HepG2 (cell line): ENCODE measurements at regions not wholly inside any gene's neighbourhood (a gene's known extent, or its start where the extent isn't known, plus 50 kb on each side); places are given as distances from the start of the nearest gene placed in this dataset.
A peak's percentile ranks its signal among the peaks of the same experiment; 100 is the strongest.

Experiments
- ATAC-seq: fragments of 200-7000 bp; cut with Tn5 transposase; 3 replicates; pipeline ENCODE4 v1.9.1; 2020; ENCODE audit warnings: mild to moderate bottlenecking, moderate library complexity
- BruUV-seq: library from RNA; stranded (reverse); fragments of 400-500 nt; replicated peaks from 2 replicates; lab custom pipeline; 2021; lab: Mats Ljungman, UMichigan
- CTCF ChIA-PET: fragments of 300-600 bp; formaldehyde crosslinking; extraction: SDS; loops from one replicate; lab custom pipeline; 2021; ENCODE audit warnings: low total read pairs, inconsistent platforms, low intra/inter-chr PET ratio; lab: Yijun Ruan, JAX
- POLR2A ChIA-PET: fragments of 350-600 bp; sonication (Branson Sonifier 250); formaldehyde crosslinking; loops from one replicate; lab custom pipeline; 2020; ENCODE audit warnings: antibody characterized with exemption, inconsistent platforms; lab: Yijun Ruan, JAX
- DNase-seq: peaks from one replicate; pipeline ENCODE4 v3.0.0-alpha.2; 2015; ENCODE audit warnings: low spot score
- FAIRE-seq: peaks from 3 replicates; lab custom pipeline; 2011; peaks lifted over from hg19 to GRCh38; lab: Jason Lieb, UNC
- H2AFZ ChIP-seq: one replicate; pipeline ENCODE4 v1.6.1; 2011; ENCODE audit warnings: low read length, inconsistent platforms
- H3K27ac ChIP-seq: fragments of 300-600 bp; 3 replicates; pipeline ENCODE4 v1.8.0; 2011; ENCODE audit warnings: mixed run types, mild to moderate bottlenecking, mixed read lengths, low read length, inconsistent platforms; ENCODE audit not compliant: insufficient read depth; ENCODE audit errors: extremely low read length
- H3K27me3 ChIP-seq, 2 experiments: fragments of 200-600 bp in 1 of 2; 2 replicates in 1 of 2; 3 replicates in 1 of 2; pipeline versions ENCODE4 v1.6.0 to v1.8.0; 2011; ENCODE audit warnings: low read length in 2 of 2, mild to moderate bottlenecking in 2 of 2, moderate library complexity in 2 of 2, inconsistent platforms in 1 of 2; ENCODE audit not compliant: insufficient read depth in 2 of 2, control insufficient read depth in 1 of 2
- H3K36me3 ChIP-seq, 2 experiments: fragments of 200-600 bp in 1 of 2; replicated peaks in 1 of 2; 2 replicates in 1 of 2; 3 replicates in 1 of 2; pipeline versions ENCODE4 v1.5.1 to v1.8.0; 2011; ENCODE audit warnings: low read length in 2 of 2, inconsistent platforms in 1 of 2; ENCODE audit not compliant: insufficient read depth in 2 of 2, control insufficient read depth in 1 of 2
- H3K4me1 ChIP-seq: 2 replicates; pipeline ENCODE4 v1.5.1; 2012; ENCODE audit warnings: low read length, inconsistent platforms; ENCODE audit not compliant: insufficient read depth
- H3K4me2 ChIP-seq: 2 replicates; pipeline ENCODE4 v1.6.0; 2011; ENCODE audit warnings: low read depth, low read length, inconsistent platforms
- H3K4me3 ChIP-seq, 3 experiments: fragments of 200-600 bp in 1 of 3; sonication (generic), shearing (Covaris generic) in 1 of 3; replicated peaks in 1 of 3; 2 replicates each; pipeline ENCODE4 v1.5.1; 2011 to 2016; ENCODE audit warnings: low read length in 3 of 3, inconsistent platforms in 2 of 3, low read depth in 2 of 3, mild to moderate bottlenecking in 2 of 3, control low read depth in 1 of 3, mixed read lengths in 1 of 3; ENCODE audit not compliant: insufficient read depth in 1 of 3
- H3K79me2 ChIP-seq: one replicate; pipeline ENCODE4 v1.6.1; 2011; ENCODE audit warnings: low read length, inconsistent platforms; ENCODE audit not compliant: insufficient read depth
- H3K9ac ChIP-seq: 2 replicates; pipeline ENCODE4 v1.6.0; 2011; ENCODE audit warnings: mild to moderate bottlenecking, low read depth, low read length, inconsistent platforms; ENCODE audit not compliant: insufficient read depth
- H3K9me3 ChIP-seq: 2 replicates; pipeline ENCODE4 v1.5.1; 2012; ENCODE audit warnings: mild to moderate bottlenecking, low read length
- H4K20me1 ChIP-seq: 2 replicates; pipeline ENCODE4 v1.6.0; 2011; ENCODE audit warnings: inconsistent platforms, mild to moderate bottlenecking, low read length, moderate library complexity; ENCODE audit not compliant: insufficient read depth
- CREM ChIP-seq, 2 experiments: sonication (generic) in 1 of 2; formaldehyde crosslinking in 1 of 2; IDR thresholded peaks; 2 replicates each; pipeline versions ENCODE4 v1.4.0 to v1.6.1; 2016 to 2020; ENCODE audit warnings: antibody characterized with exemption in 1 of 2, mild to moderate bottlenecking in 1 of 2, missing genetic modification reagents in 1 of 2
- CTCF ChIP-seq: sonication (generic); formaldehyde crosslinking; IDR thresholded peaks from 2 replicates; pipeline ENCODE4 v1.5.0; 2020; ENCODE audit warnings: mild to moderate bottlenecking, missing genetic modification reagents, moderate library complexity
- EEA1 ChIP-seq: sonication (generic); formaldehyde crosslinking; IDR thresholded peaks from 2 replicates; pipeline ENCODE4 v1.5.1; 2020; ENCODE audit warnings: mild to moderate bottlenecking, missing genetic modification reagents, borderline replicate concordance
- GABPA ChIP-seq, 2 experiments: IDR thresholded peaks; 2 replicates each; pipeline ENCODE4 v1.6.1; 2011 to 2016; ENCODE audit warnings: low read depth in 2 of 2, low read length in 1 of 2, missing biosample characterization in 1 of 2, missing genetic modification characterization in 1 of 2
- JUND ChIP-seq: sonication (generic); formaldehyde crosslinking; IDR thresholded peaks from 2 replicates; pipeline ENCODE4 v1.8.0; 2022; ENCODE audit warnings: mild to moderate bottlenecking, missing genetic modification reagents
- RBFOX2 ChIP-seq: fragments of 200-400 bp; formaldehyde crosslinking; IDR thresholded peaks from 2 replicates; pipeline ENCODE4 v1.6.1; 2017; ENCODE audit warnings: low read depth, mild to moderate bottlenecking, low read length
- ZBTB10 ChIP-seq: sonication (generic); formaldehyde crosslinking; IDR thresholded peaks from 2 replicates; pipeline ENCODE4 v1.4.0; 2020; ENCODE audit warnings: missing genetic modification reagents, borderline replicate concordance
- ZNF317 ChIP-seq: sonication (generic); formaldehyde crosslinking; IDR thresholded peaks from 2 replicates; pipeline ENCODE4 v1.5.0; 2020; ENCODE audit warnings: mild to moderate bottlenecking, missing genetic modification reagents
- ZNF557 ChIP-seq: sonication (generic); formaldehyde crosslinking; IDR thresholded peaks from 2 replicates; pipeline ENCODE4 v1.4.0; 2020; ENCODE audit warnings: missing genetic modification reagents
- ZNF607 ChIP-seq: sonication (generic); formaldehyde crosslinking; IDR thresholded peaks from 2 replicates; pipeline ENCODE4 v1.5.1; 2020; ENCODE audit warnings: missing genetic modification reagents, mild to moderate bottlenecking, borderline replicate concordance
- ZNF761 ChIP-seq: sonication (generic); formaldehyde crosslinking; conservative IDR thresholded peaks from 2 replicates; pipeline ENCODE4 v1.4.0; 2020; ENCODE audit warnings: mild to moderate bottlenecking, missing genetic modification reagents
- WGBS: methylation state at CpG from one replicate; pipeline ENCODE4 v1.1.6; 2017; ENCODE audit warnings: low lambda C conversion rate; 5-methylcytosine and 5-hydroxymethylcytosine counted together
- in situ Hi-C: cut with HindIII; loops from 2 replicates; pipeline ENCODE4 v1.10.0; 2017; ENCODE audit warnings: low pct_unique_long_range_greater_than_20kb; ENCODE audit not compliant: extremely low pct_ligation_motif_present
- intact Hi-C: fragments of 100-400 bp; cut with micrococcal nuclease; formaldehyde crosslinking; loops from one replicate; pipeline ENCODE4 v1.10.0; 2022; ENCODE audit not compliant: unreplicated experiment

- Histone ChIP-seq H3K79me2 (no peaks in the 10 kb centered on the region), H3K4me1 (no peaks in the 10 kb centered on the region), H3K27me3 (no peaks in the 10 kb centered on the region), H2AFZ (no peak overlapping the region), H3K27ac (no peak overlapping the region), H3K4me3 (no peak overlapping the region), H4K20me1 (no peaks in the 10 kb centered on the region), H3K9me3 (no peaks in the 10 kb centered on the region), H3K4me2 (no peak overlapping the region), H3K9ac (no peak overlapping the region), H3K36me3 (no peaks in the 10 kb centered on the region)
- ATAC-seq: peak; percentile 46; the same call in 2 of the 3 replicates
- peak; percentile 40 for TF ChIP-seq CTCF (CRISPR knock-in tag)
- no peak for TF ChIP-seq ZNF557 (CRISPR knock-in tag)
- in situ Hi-C loops: no loop called here
- FAIRE-seq: no peak
- DNase-seq: no peak
- WGBS: 20% methylated on average over 4 of the region's 4 CpGs
- ChIA-PET CTCF (no interaction called here), POLR2A (no interaction called here)
- no TSS peak for BruUV-seq
- intact Hi-C loops: no loop called here
Measured at GRCh38 chrX:8323356-8323755, 141.3 kb upstream of the VCX3B start.

GRCh38 chrX:8341814-8342590, 122.6 kb upstream of the VCX3B start:
- in situ Hi-C loops (no loop called here), intact Hi-C loops (no loop called here)
- no peak for ATAC-seq
- ChIA-PET CTCF (no interaction called here), POLR2A (no interaction called here)
- Histone ChIP-seq H4K20me1 (no peaks in the 10 kb centered on the region), H3K4me2 (no peak overlapping the region), H3K27ac (no peak overlapping the region), H3K4me1 (no peaks in the 10 kb centered on the region), H3K9me3 (no peaks in the 10 kb centered on the region), H3K4me3 (no peak overlapping the region), H3K36me3 (no peaks in the 10 kb centered on the region), H3K27me3 (no peaks in the 10 kb centered on the region), H3K79me2 (no peaks in the 10 kb centered on the region), H2AFZ (no peak overlapping the region), H3K9ac (no peak overlapping the region)
- WGBS: 9% methylated on average over 6 of the region's 7 CpGs
- TF ChIP-seq RBFOX2 (no peak), GABPA (IDR thresholded peaks at IDR 0.05; ENCODE audit: low read depth, low read length) (no peak), GABPA (CRISPR knock-in tag; IDR thresholded peaks at IDR 0.05; ENCODE audit: low read depth) (no peak), ZBTB10 (CRISPR knock-in tag) (no peak), ZNF607 (CRISPR knock-in tag) (no peak), CREM (IDR thresholded peaks at IDR 0.05) (no peak), CREM (CRISPR knock-in tag; IDR thresholded peaks at IDR 0.05) (no peak), JUND (CRISPR knock-in tag) (no peak), ZNF317 (CRISPR knock-in tag) (no peak), EEA1 (CRISPR knock-in tag) (no peak), ZNF761 (CRISPR knock-in tag) (no peak)
- DNase-seq: no peak
- no peak for FAIRE-seq
- no TSS peak for BruUV-seq
